ENCODE measurements at regions not wholly inside any gene's neighbourhood (a gene's known extent, or its start where the extent isn't known, plus 50 kb on each side); places are given as distances from the start of the nearest gene placed in this dataset.

DNA sequence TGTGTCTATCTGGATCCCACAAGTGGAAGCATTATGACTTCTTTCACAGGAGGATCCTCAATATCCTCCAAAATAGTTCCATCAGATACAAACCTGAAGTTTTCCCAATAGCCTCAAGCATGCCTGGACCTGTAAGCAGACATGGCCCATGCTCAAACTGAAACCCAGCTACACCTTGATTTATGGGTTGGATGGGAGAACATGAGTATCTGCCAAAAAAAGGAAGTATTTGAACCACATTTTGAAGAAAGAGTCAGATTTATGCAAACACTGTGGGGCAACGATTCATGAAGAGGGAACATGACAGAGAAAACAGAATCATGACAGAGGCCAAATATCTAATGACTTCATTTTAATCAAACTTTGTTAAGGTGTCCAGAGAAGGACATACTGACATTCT is 351.0 kb upstream of the NFIA start:
- TF ChIP-seq, protein P1, sequence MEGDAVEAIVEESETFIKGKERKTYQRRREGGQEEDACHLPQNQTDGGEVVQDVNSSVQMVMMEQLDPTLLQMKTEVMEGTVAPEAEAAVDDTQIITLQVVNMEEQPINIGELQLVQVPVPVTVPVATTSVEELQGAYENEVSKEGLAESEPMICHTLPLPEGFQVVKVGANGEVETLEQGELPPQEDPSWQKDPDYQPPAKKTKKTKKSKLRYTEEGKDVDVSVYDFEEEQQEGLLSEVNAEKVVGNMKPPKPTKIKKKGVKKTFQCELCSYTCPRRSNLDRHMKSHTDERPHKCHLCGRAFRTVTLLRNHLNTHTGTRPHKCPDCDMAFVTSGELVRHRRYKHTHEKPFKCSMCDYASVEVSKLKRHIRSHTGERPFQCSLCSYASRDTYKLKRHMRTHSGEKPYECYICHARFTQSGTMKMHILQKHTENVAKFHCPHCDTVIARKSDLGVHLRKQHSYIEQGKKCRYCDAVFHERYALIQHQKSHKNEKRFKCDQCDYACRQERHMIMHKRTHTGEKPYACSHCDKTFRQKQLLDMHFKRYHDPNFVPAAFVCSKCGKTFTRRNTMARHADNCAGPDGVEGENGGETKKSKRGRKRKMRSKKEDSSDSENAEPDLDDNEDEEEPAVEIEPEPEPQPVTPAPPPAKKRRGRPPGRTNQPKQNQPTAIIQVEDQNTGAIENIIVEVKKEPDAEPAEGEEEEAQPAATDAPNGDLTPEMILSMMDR (IDR thresholded peaks at IDR 0.05) = no peak
- no peak overlapping the region for H3K4me3 ChIP-seq
- no peaks in the 10 kb centered on the region for H3K36me3 ChIP-seq
- no peak overlapping the region for H3K9ac ChIP-seq (ENCODE audit: low read depth in 2 of 2, low read length in 2 of 2)
- no peak for DNase-seq
- H3K4me1 ChIP-seq = no peaks in the 10 kb centered on the region
- no peaks in the 10 kb centered on the region for H3K27me3 ChIP-seq
- intact Hi-C loops (cut with DNase I) = no loop called here
- no peaks in the 10 kb centered on the region for H3K9me3 ChIP-seq
- H3K27ac ChIP-seq = no peak overlapping the region

DNA sequence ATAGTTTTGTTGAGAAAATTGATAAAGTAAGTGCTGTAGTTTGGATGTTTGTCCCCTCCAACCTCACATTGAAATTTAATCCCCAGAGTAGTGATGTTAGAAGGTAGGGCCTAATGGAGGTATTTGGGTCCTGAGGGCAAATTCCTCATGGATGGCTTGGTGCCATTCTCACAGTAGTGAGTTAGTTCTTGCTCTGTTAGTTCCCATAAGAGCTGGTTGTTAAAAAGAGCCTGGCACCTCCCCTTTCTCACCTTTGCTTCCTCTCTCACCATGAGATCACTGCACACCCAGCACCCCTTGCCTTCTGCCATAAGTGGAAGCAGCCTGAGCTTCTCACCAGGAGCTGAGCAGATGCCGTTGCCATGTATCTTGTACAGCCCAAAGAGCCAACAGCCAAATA is 354.8 kb upstream of the NFIA start:
- TF ChIP-seq, protein P1 (IDR thresholded peaks at IDR 0.05) = no peak
- Histone ChIP-seq H3K9me3 (no peaks in the 10 kb centered on the region), H3K27ac (no peak overlapping the region), H3K4me3 (no peak overlapping the region), H3K27me3 (no peaks in the 10 kb centered on the region), H3K36me3 (no peaks in the 10 kb centered on the region), H3K4me1 (no peaks in the 10 kb centered on the region), H3K9ac (ENCODE audit: low read depth in 2 of 2, low read length in 2 of 2) (no peak overlapping the region)
- intact Hi-C loops (cut with DNase I) = no loop called here
- no peak for DNase-seq

DNA sequence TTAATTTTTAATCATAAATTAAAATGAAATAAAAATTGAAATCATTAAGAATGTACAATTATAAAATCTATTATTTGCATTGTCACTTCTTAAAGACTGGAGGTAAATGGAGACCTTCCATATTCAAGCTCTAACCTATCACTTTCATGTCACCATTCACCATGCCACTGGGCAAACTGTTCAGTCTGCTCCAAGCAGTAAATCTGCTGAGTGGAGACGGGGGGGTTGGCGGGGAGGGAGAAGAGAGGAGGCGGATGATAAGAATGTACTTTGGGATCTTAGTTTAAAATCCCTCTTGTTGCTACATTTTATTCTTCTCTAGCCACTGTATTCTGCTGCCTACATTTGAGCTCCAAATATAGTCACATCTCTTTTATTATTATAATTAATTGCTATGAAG is 365.9 kb upstream of the NFIA start:
- TF ChIP-seq, protein P1 (IDR thresholded peaks at IDR 0.05) = no peak
- Histone ChIP-seq H3K27ac (no peak overlapping the region), H3K27me3 (no peaks in the 10 kb centered on the region), H3K9ac (ENCODE audit: low read depth in 2 of 2, low read length in 2 of 2) (no peak overlapping the region), H3K9me3 (no peaks in the 10 kb centered on the region), H3K36me3 (no peaks in the 10 kb centered on the region), H3K4me3 (no peak overlapping the region), H3K4me1 (no peaks in the 10 kb centered on the region)
- intact Hi-C loops (cut with DNase I) = no loop called here
- no peak for DNase-seq

DNA sequence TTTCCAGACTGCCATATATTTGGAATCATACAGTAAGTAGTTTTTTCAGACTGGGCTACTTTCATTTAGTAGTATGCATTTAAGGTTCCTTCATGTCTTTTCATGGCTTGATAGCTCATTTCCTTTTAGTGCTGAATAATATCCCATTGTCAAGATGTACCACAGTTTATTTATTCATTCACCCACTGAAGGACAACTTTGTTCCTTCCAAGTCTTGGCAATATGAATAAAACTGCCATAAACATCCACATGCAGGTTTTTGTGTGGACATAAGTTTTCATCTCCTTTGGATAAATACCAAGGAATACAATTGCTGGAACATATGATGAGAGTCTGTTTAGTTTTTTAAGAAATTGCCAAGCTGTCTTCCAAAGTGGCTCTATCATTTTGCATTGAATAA is 366.4 kb upstream of the NFIA start:
- no peaks in the 10 kb centered on the region for H3K27me3 ChIP-seq
- H3K4me1 ChIP-seq = no peaks in the 10 kb centered on the region
- no peak overlapping the region for H3K9ac ChIP-seq (ENCODE audit: low read depth in 2 of 2, low read length in 2 of 2)
- intact Hi-C loops (cut with DNase I) = no loop called here
- DNase-seq = no peak
- H3K27ac ChIP-seq = no peak overlapping the region
- TF ChIP-seq, protein P1 (IDR thresholded peaks at IDR 0.05) = no peak
- H3K4me3 ChIP-seq = no peak overlapping the region
- no peaks in the 10 kb centered on the region for H3K9me3 ChIP-seq
- no peaks in the 10 kb centered on the region for H3K36me3 ChIP-seq

DNA sequence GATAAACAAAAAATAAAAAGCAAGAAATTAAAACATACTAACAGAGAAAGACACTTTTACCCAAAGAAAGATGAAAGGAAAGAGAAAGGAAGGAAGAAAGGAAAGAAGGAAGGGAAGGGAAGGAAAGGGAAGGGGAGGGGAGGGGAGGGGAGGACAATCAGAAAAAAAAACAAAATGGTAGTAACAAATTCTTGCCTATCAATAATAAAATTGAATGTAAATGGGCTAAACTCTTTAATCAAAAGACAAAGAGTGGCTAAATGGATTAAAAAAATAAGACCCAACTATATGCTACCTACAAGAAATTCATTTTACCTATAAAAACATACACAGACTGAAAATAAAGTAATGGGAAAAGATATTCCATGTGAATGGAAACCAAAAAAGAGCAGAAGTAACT is 372.9 kb upstream of the NFIA start:
- TF ChIP-seq, protein P1 (IDR thresholded peaks at IDR 0.05) = no peak
- intact Hi-C loops (cut with DNase I) = no loop called here
- no peaks in the 10 kb centered on the region for H3K9me3 ChIP-seq
- H3K27ac ChIP-seq = no peak overlapping the region
- H3K9ac ChIP-seq (ENCODE audit: low read depth in 2 of 2, low read length in 2 of 2) = no peak overlapping the region
- no peaks in the 10 kb centered on the region for H3K27me3 ChIP-seq
- no peak overlapping the region for H3K4me3 ChIP-seq
- H3K4me1 ChIP-seq = no peaks in the 10 kb centered on the region
- H3K36me3 ChIP-seq = no peaks in the 10 kb centered on the region
- DNase-seq = no peak

DNA sequence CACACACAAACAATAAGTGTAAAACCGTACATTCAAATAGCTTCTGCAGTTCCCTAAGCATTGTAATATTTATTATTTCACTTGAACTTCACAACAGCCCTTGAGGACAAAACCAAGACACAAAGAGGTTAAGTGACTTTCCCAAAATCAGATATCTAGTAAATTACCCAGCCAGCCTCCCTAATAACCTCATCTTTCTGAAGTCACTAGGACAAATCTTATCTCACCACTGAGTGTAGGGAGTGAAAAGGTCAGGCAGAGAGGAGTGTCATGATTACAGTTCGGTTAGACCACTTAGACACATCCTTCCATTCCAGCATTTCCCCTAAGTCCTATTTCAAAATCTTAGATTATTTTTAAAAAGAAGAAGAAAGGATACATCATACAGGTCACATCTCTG is 377.3 kb upstream of the NFIA start:
- no peak for DNase-seq
- no peak overlapping the region for H3K27ac ChIP-seq
- no peaks in the 10 kb centered on the region for H3K27me3 ChIP-seq
- H3K36me3 ChIP-seq = no peaks in the 10 kb centered on the region
- no peaks in the 10 kb centered on the region for H3K4me1 ChIP-seq
- H3K9ac ChIP-seq (ENCODE audit: low read depth in 2 of 2, low read length in 2 of 2) = no peak overlapping the region
- H3K9me3 ChIP-seq = no peaks in the 10 kb centered on the region
- TF ChIP-seq, protein P1 (IDR thresholded peaks at IDR 0.05) = no peak
- no peak overlapping the region for H3K4me3 ChIP-seq
- intact Hi-C loops (cut with DNase I) = no loop called here
